Keratinocyte (primary cell): ENCODE measurements at regions not wholly inside any gene's neighbourhood (a gene's known extent, or its start where the extent isn't known, plus 50 kb on each side); places are given as distances from the start of the nearest gene placed in this dataset.

Experiments
- DNase-seq: peaks from one replicate; pipeline ENCODE4 v3.0.0-alpha.2; 2011; ENCODE audit warnings: low read depth, missing footprints, low spot score
- FAIRE-seq: peaks from 2 replicates; lab custom pipeline; 2011; peaks lifted over from hg19 to GRCh38; lab: Jason Lieb, UNC
- H2AFZ ChIP-seq: 2 replicates; pipeline ENCODE4 v1.6.0; 2012; ENCODE audit warnings: low read length, control low read depth, inconsistent platforms; ENCODE audit not compliant: control insufficient read depth
- H3K27ac ChIP-seq: 2 replicates; pipeline ENCODE4 v1.5.1; 2011; ENCODE audit warnings: low read length; ENCODE audit not compliant: control insufficient read depth, insufficient read depth
- H3K27me3 ChIP-seq: 3 replicates; pipeline ENCODE4 v1.6.0; 2011; ENCODE audit warnings: low read length; ENCODE audit not compliant: control insufficient read depth, insufficient read depth; ENCODE audit errors: extremely low read depth
- H3K36me3 ChIP-seq, 2 experiments: 2 replicates in 1 of 2; 3 replicates in 1 of 2; pipeline ENCODE4 v1.5.1; 2011; ENCODE audit warnings: low read length in 2 of 2, mild to moderate bottlenecking in 1 of 2; ENCODE audit not compliant: control insufficient read depth in 2 of 2, insufficient read depth in 2 of 2; ENCODE audit errors: extremely low read depth in 1 of 2
- H3K4me1 ChIP-seq: 3 replicates; pipeline ENCODE4 v1.5.1; 2011; ENCODE audit warnings: low read length; ENCODE audit not compliant: control insufficient read depth, insufficient read depth; ENCODE audit errors: extremely low read depth
- H3K4me2 ChIP-seq: 3 replicates; pipeline ENCODE4 v1.6.0; 2011; ENCODE audit warnings: low read depth, low read length; ENCODE audit not compliant: control insufficient read depth, insufficient read depth; ENCODE audit errors: extremely low read depth
- H3K4me3 ChIP-seq, 3 experiments: fragments of 200-600 bp in 1 of 3; sonication (generic) in 1 of 3; 2 replicates in 2 of 3; 3 replicates in 1 of 3; pipeline ENCODE4 v1.5.1; 2011 to 2016; ENCODE audit warnings: low read length in 3 of 3, mild to moderate bottlenecking in 3 of 3, control low read depth in 2 of 3, inconsistent platforms in 1 of 3, low read depth in 1 of 3, mixed read lengths in 1 of 3, mixed run types in 1 of 3, moderate library complexity in 1 of 3; ENCODE audit not compliant: control insufficient read depth in 2 of 3, insufficient read depth in 2 of 3; ENCODE audit errors: extremely low read depth in 1 of 3
- H3K79me2 ChIP-seq: 2 replicates; pipeline ENCODE4 v1.6.0; 2012; ENCODE audit warnings: low read length; ENCODE audit not compliant: control insufficient read depth, insufficient read depth
- H3K9ac ChIP-seq: 3 replicates; pipeline ENCODE4 v1.6.0; 2011; ENCODE audit warnings: low read length; ENCODE audit not compliant: control insufficient read depth, insufficient read depth; ENCODE audit errors: extremely low read depth
- H3K9me1 ChIP-seq: 3 replicates; pipeline ENCODE4 v1.6.0; 2011; ENCODE audit warnings: low read length; ENCODE audit not compliant: control insufficient read depth, insufficient read depth; ENCODE audit errors: extremely low read depth
- H3K9me3 ChIP-seq: 2 replicates; pipeline ENCODE4 v1.5.1; 2012; ENCODE audit warnings: low read depth, low read length; ENCODE audit not compliant: control insufficient read depth
- H4K20me1 ChIP-seq: 3 replicates; pipeline ENCODE4 v1.6.0; 2011; ENCODE audit warnings: low read length; ENCODE audit not compliant: control insufficient read depth, insufficient read depth; ENCODE audit errors: extremely low read depth
- EZH2 ChIP-seq: IDR thresholded peaks from one replicate; pipeline ENCODE4 v1.6.1; 2012; ENCODE audit warnings: inconsistent platforms, mild to moderate bottlenecking, low read length, moderate library complexity
- dilution Hi-C: fragments of 300-500 bp; cut with MboI; formaldehyde crosslinking; loops from one replicate; pipeline ENCODE4 v1.7.0; 2020; ENCODE audit warnings: low sequenced_read_pairs; ENCODE audit not compliant: extremely low pct_ligation_motif_present
- TF ChIP-seq, protein P1 (sequence below), 3 experiments: IDR thresholded peaks in 1 of 3; conservative IDR thresholded peaks in 1 of 3; optimal IDR thresholded peaks in 1 of 3; 2 replicates in 2 of 3; 3 replicates in 1 of 3; pipeline versions ENCODE3 to v1.5.1; 2011; ENCODE audit warnings: low read length in 3 of 3, mild to moderate bottlenecking in 3 of 3, moderate library complexity in 2 of 3, control low read depth in 1 of 3, inconsistent platforms in 1 of 3; ENCODE audit not compliant: insufficient read depth in 2 of 3; ENCODE audit errors: extremely low read depth in 1 of 3

- H3K9me1 ChIP-seq, result no peaks in the 10 kb centered on the region
- FAIRE-seq (no peak), DNase-seq (no peak)
- no peaks in the 10 kb centered on the region for H3K27me3 ChIP-seq
- H3K4me3 ChIP-seq, result no peak overlapping the region
- H3K27ac ChIP-seq, result no peak overlapping the region
- H4K20me1 ChIP-seq, result no peaks in the 10 kb centered on the region
- H2AFZ ChIP-seq, result no peak overlapping the region
- TF ChIP-seq EZH2, result no peak
- TF ChIP-seq, protein P1, sequence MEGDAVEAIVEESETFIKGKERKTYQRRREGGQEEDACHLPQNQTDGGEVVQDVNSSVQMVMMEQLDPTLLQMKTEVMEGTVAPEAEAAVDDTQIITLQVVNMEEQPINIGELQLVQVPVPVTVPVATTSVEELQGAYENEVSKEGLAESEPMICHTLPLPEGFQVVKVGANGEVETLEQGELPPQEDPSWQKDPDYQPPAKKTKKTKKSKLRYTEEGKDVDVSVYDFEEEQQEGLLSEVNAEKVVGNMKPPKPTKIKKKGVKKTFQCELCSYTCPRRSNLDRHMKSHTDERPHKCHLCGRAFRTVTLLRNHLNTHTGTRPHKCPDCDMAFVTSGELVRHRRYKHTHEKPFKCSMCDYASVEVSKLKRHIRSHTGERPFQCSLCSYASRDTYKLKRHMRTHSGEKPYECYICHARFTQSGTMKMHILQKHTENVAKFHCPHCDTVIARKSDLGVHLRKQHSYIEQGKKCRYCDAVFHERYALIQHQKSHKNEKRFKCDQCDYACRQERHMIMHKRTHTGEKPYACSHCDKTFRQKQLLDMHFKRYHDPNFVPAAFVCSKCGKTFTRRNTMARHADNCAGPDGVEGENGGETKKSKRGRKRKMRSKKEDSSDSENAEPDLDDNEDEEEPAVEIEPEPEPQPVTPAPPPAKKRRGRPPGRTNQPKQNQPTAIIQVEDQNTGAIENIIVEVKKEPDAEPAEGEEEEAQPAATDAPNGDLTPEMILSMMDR (optimal IDR thresholded peaks at IDR 0.05 in 1 of 3, IDR thresholded peaks at IDR 0.05 in 1 of 3, conservative IDR thresholded peaks at IDR 0.05 in 1 of 3; ENCODE audit: extremely low read depth in 1 of 3, insufficient read depth in 2 of 3, low read length in 3 of 3), result no peak
- H3K79me2 ChIP-seq, result no peaks in the 10 kb centered on the region
- H3K4me1 ChIP-seq, result no peaks in the 10 kb centered on the region
- dilution Hi-C loops, result no loop called here
- no peaks in the 10 kb centered on the region for H3K9me3 ChIP-seq
- no peak overlapping the region for H3K9ac ChIP-seq
- no peak overlapping the region for H3K4me2 ChIP-seq
- H3K36me3 ChIP-seq, result no peaks in the 10 kb centered on the region
Measured at GRCh38 chr2:75792146-75792545, 81.4 kb upstream of the GCFC2 start.

- dilution Hi-C loops, result no loop called here
- Histone ChIP-seq H2AFZ (no peak overlapping the region), H4K20me1 (no peaks in the 10 kb centered on the region), H3K36me3 (no peaks in the 10 kb centered on the region), H3K27me3 (no peaks in the 10 kb centered on the region), H3K4me2 (no peak overlapping the region), H3K9me1 (no peaks in the 10 kb centered on the region), H3K4me3 (no peak overlapping the region), H3K79me2 (no peaks in the 10 kb centered on the region), H3K9ac (no peak overlapping the region), H3K9me3 (no peaks in the 10 kb centered on the region), H3K27ac (no peak overlapping the region), H3K4me1 (no peaks in the 10 kb centered on the region)
- TF ChIP-seq EZH2, result no peak
- TF ChIP-seq, protein P1 (optimal IDR thresholded peaks at IDR 0.05 in 1 of 3, IDR thresholded peaks at IDR 0.05 in 1 of 3, conservative IDR thresholded peaks at IDR 0.05 in 1 of 3; ENCODE audit: extremely low read depth in 1 of 3, insufficient read depth in 2 of 3, low read length in 3 of 3), result no peak
- no peak for DNase-seq
- FAIRE-seq, result no peak
Measured at GRCh38 chr2:75790814-75791467, 80.2 kb upstream of the GCFC2 start.
